PC-3 (cell line): ENCODE measurements at regions not wholly inside any gene's neighbourhood (a gene's known extent, or its start where the extent isn't known, plus 50 kb on each side); places are given as distances from the start of the nearest gene placed in this dataset.

Experiments
- ATAC-seq: fragments of 200-7000 bp; cut with Tn5 transposase; 2 replicates; pipeline ENCODE4 v1.9.1; 2020; ENCODE audit warnings: mild to moderate bottlenecking, moderate library complexity
- BruUV-seq: library from RNA; stranded (reverse); fragments of 400-500 nt; replicated peaks from 2 replicates; lab custom pipeline; 2021; lab: Mats Ljungman, UMichigan
- CTCF ChIA-PET: fragments of 300-600 bp; sonication (Branson Sonifier 250); formaldehyde crosslinking; loops from one replicate; lab custom pipeline; 2022; ENCODE audit warnings: antibody characterized with exemption; lab: Charles Lee
- POLR2A ChIA-PET: fragments of 300-600 bp; sonication (Branson Sonifier 250); formaldehyde crosslinking; loops from one replicate; lab custom pipeline; 2022; ENCODE audit warnings: antibody characterized with exemption; ENCODE audit not compliant: unreplicated experiment; lab: Charles Lee
- DNase-seq: peaks from one replicate; pipeline ENCODE4 v3.0.0-alpha.2; 2015
- H2AFZ ChIP-seq: fragments of 300-600 bp; sonication (generic); 2 replicates; pipeline ENCODE4 v1.6.0; 2016; ENCODE audit warnings: antibody characterized with exemption, low read length
- H3F3A ChIP-seq: fragments of 300-600 bp; sonication (generic); one replicate; pipeline ENCODE4 v1.6.0; 2017; ENCODE audit warnings: antibody characterized with exemption, low read length, control low read depth, mild to moderate bottlenecking; ENCODE audit not compliant: unreplicated experiment
- H3K27ac ChIP-seq: fragments of 300-600 bp; sonication (generic); 2 replicates; pipeline ENCODE4 v1.5.1; 2016; ENCODE audit warnings: mild to moderate bottlenecking, low read length
- H3K27me3 ChIP-seq: fragments of 300-600 bp; sonication (generic); 2 replicates; pipeline ENCODE4 v1.6.1; 2016; ENCODE audit warnings: low read length, mixed read lengths
- H3K36me3 ChIP-seq: fragments of 300-600 bp; sonication (generic); 2 replicates; pipeline ENCODE4 v1.6.1; 2016; ENCODE audit warnings: low read depth, mixed run types, low read length, mixed read lengths
- H3K4me1 ChIP-seq: fragments of 300-600 bp; sonication (generic); 2 replicates; pipeline ENCODE4 v1.5.1; 2016; ENCODE audit warnings: low read length; ENCODE audit not compliant: insufficient read depth
- H3K4me2 ChIP-seq: fragments of 300-600 bp; sonication (generic); 2 replicates; pipeline ENCODE4 v1.6.0; 2016; ENCODE audit warnings: low read length
- H3K4me3 ChIP-seq: fragments of 300-600 bp; sonication (generic); 2 replicates; pipeline ENCODE4 v1.5.1; 2016; ENCODE audit warnings: mild to moderate bottlenecking, low read length, mixed read lengths
- H3K79me2 ChIP-seq: fragments of 300-600 bp; sonication (generic); 2 replicates; pipeline ENCODE4 v1.6.1; 2017; ENCODE audit warnings: low read length, mixed read lengths
- H3K9ac ChIP-seq: fragments of 300-600 bp; sonication (generic); 2 replicates; pipeline ENCODE4 v1.6.0; 2016; ENCODE audit warnings: mild to moderate bottlenecking, low read length
- H3K9me2 ChIP-seq: fragments of 300-600 bp; sonication (generic); replicated peaks from 2 replicates; pipeline ENCODE4 v1.6.1; 2016; ENCODE audit warnings: mixed run types, low read length, mixed read lengths
- H3K9me3 ChIP-seq: fragments of 300-600 bp; sonication (generic); 2 replicates; pipeline ENCODE4 v1.6.1; 2016; ENCODE audit warnings: low read length, mixed read lengths
- H4K20me1 ChIP-seq: fragments of 300-600 bp; sonication (generic); 2 replicates; pipeline ENCODE4 v1.6.1; 2016; ENCODE audit warnings: low read length, mixed read lengths
- CTCF ChIP-seq: fragments of 300-600 bp; sonication (generic); conservative IDR thresholded peaks from 2 replicates; pipeline ENCODE4 v1.5.1; 2017; ENCODE audit warnings: antibody characterized with exemption, low read depth, mild to moderate bottlenecking, low read length
- EZH2 ChIP-seq: fragments of 300-600 bp; sonication (generic); IDR thresholded peaks from one replicate; pipeline ENCODE4 v1.6.1; 2017; ENCODE audit warnings: antibody characterized with exemption, mild to moderate bottlenecking, low read length; ENCODE audit not compliant: unreplicated experiment
- EZH2phosphoT487 ChIP-seq: fragments of 300-600 bp; sonication (generic); IDR thresholded peaks from 2 replicates; pipeline ENCODE4 v1.6.1; 2018; ENCODE audit warnings: mild to moderate bottlenecking, antibody characterized with exemption, low read length, borderline replicate concordance
- intact Hi-C: fragments of 100-400 bp; cut with micrococcal nuclease; formaldehyde crosslinking; loops from 2 replicates; pipeline ENCODE4 v1.9.0; 2023

DNA sequence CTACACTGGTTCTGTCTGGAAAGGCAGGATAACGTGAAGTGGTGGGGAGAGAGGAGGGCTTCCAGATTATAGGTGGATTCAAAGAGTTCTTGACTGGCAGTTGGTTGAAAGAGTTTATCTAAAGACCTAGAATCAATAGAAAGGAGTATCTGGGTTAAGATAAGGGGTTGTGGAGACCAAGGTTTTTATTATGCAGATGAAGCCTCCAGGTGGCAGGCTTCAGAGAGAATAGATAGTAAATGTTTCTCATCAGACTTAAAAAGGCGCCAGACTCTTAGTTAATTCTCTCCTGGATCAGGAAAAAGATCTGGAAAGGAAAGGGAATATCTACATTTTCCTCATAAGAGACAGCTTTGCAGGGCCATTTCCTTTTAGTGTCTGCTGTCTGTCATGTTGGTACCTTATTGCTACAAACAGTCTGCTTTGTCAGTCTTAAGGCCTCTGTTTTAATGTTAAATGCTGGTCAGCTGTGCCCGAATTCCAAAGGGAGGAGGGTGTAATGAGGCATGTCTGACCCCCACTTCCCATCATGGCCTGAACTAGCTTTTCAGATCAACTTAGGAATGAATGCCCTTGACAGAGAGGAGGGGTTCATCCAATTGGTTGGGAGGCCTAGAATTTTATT lies 401.3 kb downstream of the FUT8 start:
- H4K20me1 ChIP-seq: no peaks in the 10 kb centered on the region
- no peaks in the 10 kb centered on the region for H3K79me2 ChIP-seq
- H2AFZ ChIP-seq: no peak overlapping the region
- ChIA-PET POLR2A (no interaction called here), CTCF (no interaction called here)
- H3K4me1 ChIP-seq: no peaks in the 10 kb centered on the region
- no peak overlapping the region for H3K4me2 ChIP-seq
- ATAC-seq: no peak
- H3F3A ChIP-seq: no peaks in the 10 kb centered on the region
- intact Hi-C loops: no loop called here
- no peak for DNase-seq
- no peak overlapping the region for H3K9ac ChIP-seq
- peaks cover 2% of the 10 kb centered on the region; the same call in 1 of the 2 replicates for H3K9me3 ChIP-seq
- H3K9me2 ChIP-seq: no peaks in the 10 kb centered on the region
- TF ChIP-seq EZH2phosphoT487 (no peak), CTCF (no peak), EZH2 (no peak)
- no peaks in the 10 kb centered on the region for H3K36me3 ChIP-seq
- H3K27ac ChIP-seq: no peak overlapping the region
- H3K27me3 ChIP-seq: no peaks in the 10 kb centered on the region
- no TSS peak for BruUV-seq
- no peak overlapping the region for H3K4me3 ChIP-seq

- no TSS peak for BruUV-seq
- TF ChIP-seq EZH2phosphoT487: no peak
- TF ChIP-seq CTCF: no peak
- TF ChIP-seq EZH2: no peak
- no peak overlapping the region for H3K4me3 ChIP-seq
- no peaks in the 10 kb centered on the region for H3K79me2 ChIP-seq
- no peak overlapping the region for H3K4me2 ChIP-seq
- H3K27ac ChIP-seq: no peak overlapping the region
- H3K4me1 ChIP-seq: no peaks in the 10 kb centered on the region
- H3F3A ChIP-seq: no peaks in the 10 kb centered on the region
- no peaks in the 10 kb centered on the region for H3K9me3 ChIP-seq
- H2AFZ ChIP-seq: no peak overlapping the region
- no peaks in the 10 kb centered on the region for H3K9me2 ChIP-seq
- no peaks in the 10 kb centered on the region for H3K27me3 ChIP-seq
- ChIA-PET POLR2A (interaction anchor here (0.6 kb wide), 1 partner anchor 10 kb away, joined by 3 read pairs; no protein-coding TSS in a partner anchor), CTCF (no interaction called here)
- no peaks in the 10 kb centered on the region for H3K36me3 ChIP-seq
- intact Hi-C loops: no loop called here
- DNase-seq (no peak), ATAC-seq (no peak)
- no peak overlapping the region for H3K9ac ChIP-seq
- no peaks in the 10 kb centered on the region for H4K20me1 ChIP-seq
Observed at GRCh38 chr14:65815127-65815526, 402.6 kb downstream of the FUT8 start.

DNA sequence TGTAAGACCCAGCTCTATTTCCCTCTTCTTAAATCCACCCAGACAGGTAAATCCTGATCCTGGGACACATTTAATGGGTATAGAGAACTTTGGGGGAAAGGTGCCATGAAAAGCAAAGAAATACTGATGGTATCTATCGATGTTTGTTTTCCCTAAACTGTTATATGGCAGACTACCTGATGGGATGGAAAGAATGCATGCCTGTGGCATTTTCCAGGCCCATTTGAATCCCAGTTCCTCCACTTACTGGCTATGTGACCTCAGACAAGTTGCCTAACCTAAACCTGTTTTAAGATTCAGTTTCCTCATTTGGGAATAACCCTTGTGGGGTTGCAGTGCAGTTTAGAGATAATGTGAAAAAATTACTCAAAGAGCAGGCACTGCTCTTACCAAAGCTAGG lies 404.5 kb downstream of the FUT8 start:
- Histone ChIP-seq H3K9me2 (no peaks in the 10 kb centered on the region), H4K20me1 (no peaks in the 10 kb centered on the region), H3K9ac (no peak overlapping the region), H3K4me2 (no peak overlapping the region), H3F3A (no peaks in the 10 kb centered on the region), H3K4me3 (no peak overlapping the region), H3K4me1 (no peaks in the 10 kb centered on the region), H3K79me2 (no peaks in the 10 kb centered on the region), H2AFZ (no peak overlapping the region), H3K27ac (no peak overlapping the region), H3K27me3 (no peaks in the 10 kb centered on the region), H3K36me3 (no peaks in the 10 kb centered on the region), H3K9me3 (no peaks in the 10 kb centered on the region)
- ATAC-seq (no peak), DNase-seq (peak; percentile 6)
- ChIA-PET POLR2A (no interaction called here), CTCF (no interaction called here)
- no peak for TF ChIP-seq EZH2
- TF ChIP-seq EZH2phosphoT487: no peak
- TF ChIP-seq CTCF: no peak
- intact Hi-C loops: no loop called here
- BruUV-seq: no TSS peak
